ENCODE measurements at regions not wholly inside any gene's neighbourhood (a gene's known extent, or its start where the extent isn't known, plus 50 kb on each side); places are given as distances from the start of the nearest gene placed in this dataset.
"Not testable (repeated sequence)": the region's sequence is repeated elsewhere in the genome, so short reads cannot be mapped to it uniquely, and the experiment has no call there.

DNA sequence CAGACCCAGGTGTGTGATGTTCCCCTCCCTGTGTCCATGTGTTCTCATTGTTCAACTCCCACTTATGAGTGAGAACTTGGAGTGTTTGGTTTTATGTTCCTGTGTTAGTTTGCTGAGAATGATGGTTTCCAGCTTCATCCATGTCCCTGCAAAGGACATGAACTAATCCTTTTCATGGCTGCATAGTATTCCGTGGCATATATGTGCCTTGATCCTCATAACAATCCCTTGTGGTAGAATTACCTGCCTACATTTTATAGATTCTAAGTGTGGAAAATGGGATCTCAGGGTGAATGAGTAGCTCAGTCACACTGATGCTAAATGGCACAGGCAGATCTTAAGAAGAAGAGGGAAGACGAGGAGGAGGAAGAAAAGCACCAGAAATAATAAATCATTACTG, 202.7 kb downstream of the ALDH8A1 start:
- not testable (repeated sequence) for H3K27ac Mint-ChIP-seq; H3K4me1 Mint-ChIP-seq; ATAC-seq (replicated peaks); H3K36me3 Mint-ChIP-seq (ENCODE audit: low read depth); H3K9me3 Mint-ChIP-seq; H3K4me3 Mint-ChIP-seq
- peaks cover 25% of the 10 kb centered on the region for H3K27me3 Mint-ChIP-seq

GRCh38 chr6:134746140-134746539, 203.8 kb downstream of the ALDH8A1 start:
- Mint-ChIP-seq H3K9me3 (no peaks in the 10 kb centered on the region), H3K36me3 (ENCODE audit: low read depth) (no peaks in the 10 kb centered on the region), H3K4me3 (no peak overlapping the region), H3K4me1 (no peaks in the 10 kb centered on the region), H3K27me3 (peaks cover 25% of the 10 kb centered on the region), H3K27ac (no peak overlapping the region)
- ATAC-seq (replicated peaks): no peak

- ATAC-seq (replicated peaks); H3K9me3 Mint-ChIP-seq; H3K4me1 Mint-ChIP-seq; H3K4me3 Mint-ChIP-seq; H3K36me3 Mint-ChIP-seq (ENCODE audit: low read depth); H3K27ac Mint-ChIP-seq: not testable (repeated sequence)
- H3K27me3 Mint-ChIP-seq: peaks cover 25% of the 10 kb centered on the region
Measured at GRCh38 chr6:134745192-134745591, 204.7 kb downstream of the ALDH8A1 start.

- no peaks in the 10 kb centered on the region for H3K36me3 Mint-ChIP-seq (ENCODE audit: low read depth)
- no peaks in the 10 kb centered on the region for H3K4me1 Mint-ChIP-seq
- peaks cover 25% of the 10 kb centered on the region for H3K27me3 Mint-ChIP-seq
- no peaks in the 10 kb centered on the region for H3K9me3 Mint-ChIP-seq
- H3K27ac Mint-ChIP-seq: no peak overlapping the region
- ATAC-seq (replicated peaks): no peak
- no peak overlapping the region for H3K4me3 Mint-ChIP-seq
Measured at GRCh38 chr6:134744301-134744700, 205.6 kb downstream of the ALDH8A1 start.

- no peaks in the 10 kb centered on the region for H3K9me3 Mint-ChIP-seq
- H3K27me3 Mint-ChIP-seq: peaks cover 19% of the 10 kb centered on the region
- no peak overlapping the region for H3K27ac Mint-ChIP-seq
- no peaks in the 10 kb centered on the region for H3K4me1 Mint-ChIP-seq
- no peak overlapping the region for H3K4me3 Mint-ChIP-seq
- H3K36me3 Mint-ChIP-seq (ENCODE audit: low read depth): no peaks in the 10 kb centered on the region
- ATAC-seq (replicated peaks): no peak
Measured at GRCh38 chr6:134741200-134741536, 208.7 kb downstream of the ALDH8A1 start.

GRCh38 chr6:134740473-134741199, 209.3 kb downstream of the ALDH8A1 start:
- H3K27ac Mint-ChIP-seq: no peak overlapping the region
- ATAC-seq (replicated peaks): no peak

GRCh38 chr6:134740027-134740373, 209.9 kb downstream of the ALDH8A1 start:
- H3K4me1 Mint-ChIP-seq: no peaks in the 10 kb centered on the region
- H3K36me3 Mint-ChIP-seq (ENCODE audit: low read depth): no peaks in the 10 kb centered on the region
- no peak for ATAC-seq (replicated peaks)
- H3K27ac Mint-ChIP-seq: no peak overlapping the region
- peaks cover 13% of the 10 kb centered on the region for H3K27me3 Mint-ChIP-seq
- H3K4me3 Mint-ChIP-seq: no peak overlapping the region
- H3K9me3 Mint-ChIP-seq: no peaks in the 10 kb centered on the region

More at GRCh38 chr6:134740473-134741199, 209.3 kb downstream of the ALDH8A1 start:
- no peak overlapping the region for H3K4me3 Mint-ChIP-seq
- H3K9me3 Mint-ChIP-seq: no peaks in the 10 kb centered on the region
- H3K27me3 Mint-ChIP-seq: peaks cover 19% of the 10 kb centered on the region
- H3K36me3 Mint-ChIP-seq (ENCODE audit: low read depth): no peaks in the 10 kb centered on the region
- H3K4me1 Mint-ChIP-seq: no peaks in the 10 kb centered on the region

DNA sequence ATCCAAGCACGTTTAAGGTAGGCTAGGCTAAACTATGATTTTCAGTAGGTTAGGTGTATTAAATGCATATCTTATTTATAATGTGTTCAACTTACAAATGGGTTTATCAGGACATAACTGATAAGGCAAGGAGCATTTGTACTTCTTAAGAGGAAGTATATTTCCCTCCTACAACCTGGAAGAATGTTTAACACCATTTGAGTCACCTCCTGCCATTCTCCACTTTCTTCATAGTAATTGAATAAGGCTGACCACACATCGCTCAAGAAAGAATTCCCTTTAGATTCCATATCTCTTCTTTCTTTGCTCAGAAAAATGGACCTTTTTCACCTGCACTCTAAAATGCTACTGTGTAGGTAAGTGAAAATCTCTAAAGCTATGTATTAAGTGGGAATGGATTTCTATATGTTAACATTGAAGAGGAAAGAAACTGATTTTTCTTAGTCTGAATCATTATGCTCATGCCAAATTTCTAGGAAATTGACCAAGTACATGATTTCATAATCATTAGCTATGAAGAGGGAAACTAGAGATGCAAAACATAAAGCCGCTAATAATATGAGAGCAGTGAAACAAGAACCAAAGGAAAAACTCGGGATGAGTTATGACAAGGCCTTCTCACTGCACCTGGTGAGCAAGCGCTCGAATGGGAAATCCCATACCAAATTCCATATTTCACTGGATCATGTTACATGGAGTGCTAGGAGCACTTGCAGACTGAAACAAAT, 210.4 kb downstream of the ALDH8A1 start:
- H3K27me3 Mint-ChIP-seq: peaks cover 13% of the 10 kb centered on the region
- H3K4me3 Mint-ChIP-seq: no peak overlapping the region
- no peak for ATAC-seq (replicated peaks)
- H3K9me3 Mint-ChIP-seq: no peaks in the 10 kb centered on the region
- H3K27ac Mint-ChIP-seq: no peak overlapping the region
- H3K4me1 Mint-ChIP-seq: no peaks in the 10 kb centered on the region
- H3K36me3 Mint-ChIP-seq (ENCODE audit: low read depth): no peaks in the 10 kb centered on the region

- Mint-ChIP-seq H3K36me3 (ENCODE audit: low read depth) (no peaks in the 10 kb centered on the region), H3K27ac (no peak overlapping the region), H3K4me1 (no peaks in the 10 kb centered on the region), H3K27me3 (peaks cover 9% of the 10 kb centered on the region), H3K4me3 (no peak overlapping the region), H3K9me3 (no peaks in the 10 kb centered on the region)
- no peak for ATAC-seq (replicated peaks)
Measured at GRCh38 chr6:134738211-134738885, 211.6 kb downstream of the ALDH8A1 start.

GRCh38 chr6:134735461-134735860, 214.4 kb downstream of the ALDH8A1 start:
- no peaks in the 10 kb centered on the region for H3K9me3 Mint-ChIP-seq
- no peak overlapping the region for H3K27ac Mint-ChIP-seq
- H3K4me3 Mint-ChIP-seq: no peak overlapping the region
- H3K36me3 Mint-ChIP-seq (ENCODE audit: low read depth): no peaks in the 10 kb centered on the region
- H3K4me1 Mint-ChIP-seq: no peaks in the 10 kb centered on the region
- peaks cover 8% of the 10 kb centered on the region for H3K27me3 Mint-ChIP-seq
- ATAC-seq (replicated peaks): no peak

GRCh38 chr6:134734312-134734869, 215.5 kb downstream of the ALDH8A1 start:
- Mint-ChIP-seq H3K27ac (no peak overlapping the region), H3K4me3 (no peak overlapping the region), H3K9me3 (no peaks in the 10 kb centered on the region), H3K27me3 (peaks cover 8% of the 10 kb centered on the region), H3K36me3 (ENCODE audit: low read depth) (no peaks in the 10 kb centered on the region), H3K4me1 (no peaks in the 10 kb centered on the region)
- no peak for ATAC-seq (replicated peaks)

DNA sequence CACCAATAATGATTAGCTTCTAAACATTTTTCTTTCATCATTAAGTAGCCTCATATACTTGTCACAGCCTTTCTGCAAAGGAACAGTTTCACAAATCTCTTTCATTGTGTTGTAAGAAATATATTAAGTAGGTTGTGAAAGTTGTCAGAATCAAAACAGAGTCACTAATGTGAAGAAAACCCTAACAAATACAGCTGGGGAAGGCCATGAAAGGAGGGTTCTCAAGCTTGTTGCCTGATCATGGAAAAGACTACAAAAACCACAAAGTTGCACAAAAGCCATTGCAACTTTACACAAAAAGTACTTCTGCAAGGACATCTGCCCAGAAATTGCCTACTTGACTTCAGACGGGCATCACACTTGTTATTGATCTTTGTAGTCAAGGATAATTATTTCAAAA, 216.1 kb downstream of the ALDH8A1 start:
- H3K27ac Mint-ChIP-seq: no peak overlapping the region
- H3K4me3 Mint-ChIP-seq: no peak overlapping the region
- H3K27me3 Mint-ChIP-seq: peaks cover 8% of the 10 kb centered on the region
- H3K36me3 Mint-ChIP-seq (ENCODE audit: low read depth): no peaks in the 10 kb centered on the region
- ATAC-seq (replicated peaks): no peak
- H3K9me3 Mint-ChIP-seq: no peaks in the 10 kb centered on the region
- H3K4me1 Mint-ChIP-seq: no peaks in the 10 kb centered on the region

- Mint-ChIP-seq H3K27me3 (peaks cover 9% of the 10 kb centered on the region), H3K9me3 (no peaks in the 10 kb centered on the region), H3K27ac (no peak overlapping the region), H3K4me1 (no peaks in the 10 kb centered on the region), H3K36me3 (ENCODE audit: low read depth) (no peaks in the 10 kb centered on the region), H3K4me3 (no peak overlapping the region)
- ATAC-seq (replicated peaks): no peak
Measured at GRCh38 chr6:134732763-134733162, 217.1 kb downstream of the ALDH8A1 start.

- Mint-ChIP-seq H3K4me3 (no peak overlapping the region), H3K4me1 (no peaks in the 10 kb centered on the region), H3K36me3 (ENCODE audit: low read depth) (no peaks in the 10 kb centered on the region), H3K9me3 (no peaks in the 10 kb centered on the region), H3K27me3 (peaks cover 14% of the 10 kb centered on the region), H3K27ac (no peak overlapping the region)
- no peak for ATAC-seq (replicated peaks)
Measured at GRCh38 chr6:134731615-134732014, 218.3 kb downstream of the ALDH8A1 start.

GRCh38 chr6:134730013-134730412, 219.9 kb downstream of the ALDH8A1 start:
- H3K27me3 Mint-ChIP-seq: peaks cover 23% of the 10 kb centered on the region
- ATAC-seq (replicated peaks): no peak
- no peaks in the 10 kb centered on the region for H3K36me3 Mint-ChIP-seq (ENCODE audit: low read depth)
- no peaks in the 10 kb centered on the region for H3K4me1 Mint-ChIP-seq
- no peak overlapping the region for H3K27ac Mint-ChIP-seq
- H3K4me3 Mint-ChIP-seq: no peak overlapping the region
- no peaks in the 10 kb centered on the region for H3K9me3 Mint-ChIP-seq

Measured in activated T-helper 17 cell treated with anti-CD3 and anti-CD28 coated beads, Interleukin-2, amount 50 U/mL, for 72 hours (primary cell).